ENCODE measurements at regions not wholly inside any gene's neighbourhood (a gene's known extent, or its start where the extent isn't known, plus 50 kb on each side); places are given as distances from the start of the nearest gene placed in this dataset.

DNA sequence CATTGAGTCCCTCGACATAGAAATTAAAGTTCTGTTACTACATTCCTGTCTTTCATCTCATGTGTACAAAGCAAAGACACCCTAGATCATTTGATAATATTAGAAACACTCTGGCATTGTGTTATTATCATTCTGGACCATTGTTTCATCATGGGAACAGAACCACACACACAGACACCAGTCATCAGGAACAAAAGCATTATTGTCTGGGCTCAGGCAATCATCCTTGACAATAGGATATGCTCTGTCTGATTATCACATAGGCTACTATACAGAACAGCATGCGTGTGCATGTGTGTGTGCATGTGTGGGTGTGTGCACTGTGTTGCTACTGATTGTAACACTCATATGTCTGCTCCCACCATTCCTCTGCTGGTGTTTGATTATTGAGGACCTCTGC is 242.5 kb downstream of the SH3BP4 start:
- Histone ChIP-seq H3K27ac (no peak overlapping the region), H3K4me3 (ENCODE audit: low read depth, low read length) (no peak overlapping the region), H3K4me2 (ENCODE audit: low read length) (no peak overlapping the region), H3K9me3 (ENCODE audit: control insufficient read depth, low read length) (no peaks in the 10 kb centered on the region), H3K36me3 (ENCODE audit: control insufficient read depth, insufficient read depth, low read length) (no peaks in the 10 kb centered on the region), H3K79me2 (no peaks in the 10 kb centered on the region), H3K4me1 (no peaks in the 10 kb centered on the region), H2AFZ (no peak overlapping the region), H3K27me3 (ENCODE audit: control insufficient read depth, insufficient read depth, low read length) (no peaks in the 10 kb centered on the region), H3K9ac (no peak overlapping the region)
- TF ChIP-seq, protein P1, sequence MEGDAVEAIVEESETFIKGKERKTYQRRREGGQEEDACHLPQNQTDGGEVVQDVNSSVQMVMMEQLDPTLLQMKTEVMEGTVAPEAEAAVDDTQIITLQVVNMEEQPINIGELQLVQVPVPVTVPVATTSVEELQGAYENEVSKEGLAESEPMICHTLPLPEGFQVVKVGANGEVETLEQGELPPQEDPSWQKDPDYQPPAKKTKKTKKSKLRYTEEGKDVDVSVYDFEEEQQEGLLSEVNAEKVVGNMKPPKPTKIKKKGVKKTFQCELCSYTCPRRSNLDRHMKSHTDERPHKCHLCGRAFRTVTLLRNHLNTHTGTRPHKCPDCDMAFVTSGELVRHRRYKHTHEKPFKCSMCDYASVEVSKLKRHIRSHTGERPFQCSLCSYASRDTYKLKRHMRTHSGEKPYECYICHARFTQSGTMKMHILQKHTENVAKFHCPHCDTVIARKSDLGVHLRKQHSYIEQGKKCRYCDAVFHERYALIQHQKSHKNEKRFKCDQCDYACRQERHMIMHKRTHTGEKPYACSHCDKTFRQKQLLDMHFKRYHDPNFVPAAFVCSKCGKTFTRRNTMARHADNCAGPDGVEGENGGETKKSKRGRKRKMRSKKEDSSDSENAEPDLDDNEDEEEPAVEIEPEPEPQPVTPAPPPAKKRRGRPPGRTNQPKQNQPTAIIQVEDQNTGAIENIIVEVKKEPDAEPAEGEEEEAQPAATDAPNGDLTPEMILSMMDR (IDR thresholded peaks at IDR 0.05) = no peak

DNA sequence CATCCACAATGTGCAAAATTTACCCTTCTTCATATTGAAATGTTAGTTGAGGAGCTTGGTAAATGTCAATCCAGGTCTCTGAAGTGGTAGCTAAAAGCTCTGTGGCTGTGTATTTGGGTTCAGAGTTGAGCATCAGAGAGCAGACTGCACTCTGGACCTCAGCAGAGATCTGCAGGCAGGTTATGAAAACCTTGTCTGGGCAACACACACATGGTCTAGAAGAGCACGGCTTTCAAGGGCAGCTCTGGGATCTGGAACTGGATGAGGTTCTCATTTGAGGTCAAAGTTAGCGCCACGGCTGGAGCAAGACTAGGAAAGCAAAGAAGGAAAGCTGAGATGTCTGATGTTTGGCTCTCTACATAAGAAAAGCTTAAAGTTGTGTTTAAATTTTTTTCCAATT is 243.0 kb downstream of the SH3BP4 start:
- Histone ChIP-seq H3K27ac (no peak overlapping the region), H3K4me3 (ENCODE audit: low read depth, low read length) (no peak overlapping the region), H3K27me3 (ENCODE audit: control insufficient read depth, insufficient read depth, low read length) (no peaks in the 10 kb centered on the region), H3K4me2 (ENCODE audit: low read length) (no peak overlapping the region), H2AFZ (no peak overlapping the region), H3K4me1 (no peaks in the 10 kb centered on the region), H3K9me3 (ENCODE audit: control insufficient read depth, low read length) (no peaks in the 10 kb centered on the region), H3K79me2 (no peaks in the 10 kb centered on the region), H3K36me3 (ENCODE audit: control insufficient read depth, insufficient read depth, low read length) (no peaks in the 10 kb centered on the region), H3K9ac (no peak overlapping the region)
- TF ChIP-seq, protein P1 (IDR thresholded peaks at IDR 0.05) = no peak

DNA sequence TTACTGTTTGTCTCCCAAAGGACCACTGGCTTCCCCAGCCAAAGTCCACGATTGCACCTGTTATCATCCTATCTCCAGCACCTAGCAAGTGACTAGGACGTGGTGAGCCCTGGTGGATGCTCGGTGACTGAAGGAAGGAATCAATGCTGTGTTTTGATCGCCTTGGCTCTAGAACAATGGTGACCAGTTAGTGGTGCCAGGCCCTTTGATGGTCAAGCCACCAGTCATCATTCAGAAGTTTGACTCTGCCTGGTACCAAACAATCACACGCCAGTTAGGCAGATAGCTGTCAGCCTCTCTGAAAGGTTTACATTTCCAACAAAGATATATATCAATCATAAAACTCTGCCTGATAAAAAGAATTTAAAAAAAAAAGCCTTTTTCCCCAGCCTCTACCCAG is 244.1 kb downstream of the SH3BP4 start:
- H3K4me1 ChIP-seq = no peaks in the 10 kb centered on the region
- H3K4me2 ChIP-seq (ENCODE audit: low read length) = no peak overlapping the region
- no peaks in the 10 kb centered on the region for H3K9me3 ChIP-seq (ENCODE audit: control insufficient read depth, low read length)
- H3K79me2 ChIP-seq = no peaks in the 10 kb centered on the region
- H3K27ac ChIP-seq = no peak overlapping the region
- no peak overlapping the region for H3K4me3 ChIP-seq (ENCODE audit: low read depth, low read length)
- no peaks in the 10 kb centered on the region for H3K36me3 ChIP-seq (ENCODE audit: control insufficient read depth, insufficient read depth, low read length)
- H2AFZ ChIP-seq = no peak overlapping the region
- TF ChIP-seq, protein P1 (IDR thresholded peaks at IDR 0.05) = no peak
- H3K9ac ChIP-seq = no peak overlapping the region
- H3K27me3 ChIP-seq (ENCODE audit: control insufficient read depth, insufficient read depth, low read length) = no peaks in the 10 kb centered on the region

DNA sequence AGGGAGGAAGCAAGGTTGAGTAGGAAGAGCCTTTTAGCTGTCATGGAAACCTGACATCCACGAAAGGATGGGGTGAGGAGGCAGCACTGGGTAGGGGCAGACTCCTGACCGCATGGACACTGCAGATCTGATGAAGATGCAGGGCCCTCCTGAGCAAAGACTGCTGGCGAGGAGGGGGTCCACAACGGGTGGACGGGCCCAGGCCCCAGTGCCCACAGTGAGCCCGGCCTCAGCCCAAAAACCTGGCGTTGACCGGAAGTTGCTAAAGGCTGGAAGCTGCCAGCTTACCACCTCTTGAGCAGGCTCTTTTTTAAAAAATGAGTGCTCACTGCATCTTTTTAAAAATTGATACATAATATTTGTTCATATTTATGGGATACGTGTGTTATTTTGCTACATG is 247.3 kb downstream of the SH3BP4 start:
- TF ChIP-seq, protein P1 (IDR thresholded peaks at IDR 0.05) = no peak
- H3K4me1 ChIP-seq = no peaks in the 10 kb centered on the region

DNA sequence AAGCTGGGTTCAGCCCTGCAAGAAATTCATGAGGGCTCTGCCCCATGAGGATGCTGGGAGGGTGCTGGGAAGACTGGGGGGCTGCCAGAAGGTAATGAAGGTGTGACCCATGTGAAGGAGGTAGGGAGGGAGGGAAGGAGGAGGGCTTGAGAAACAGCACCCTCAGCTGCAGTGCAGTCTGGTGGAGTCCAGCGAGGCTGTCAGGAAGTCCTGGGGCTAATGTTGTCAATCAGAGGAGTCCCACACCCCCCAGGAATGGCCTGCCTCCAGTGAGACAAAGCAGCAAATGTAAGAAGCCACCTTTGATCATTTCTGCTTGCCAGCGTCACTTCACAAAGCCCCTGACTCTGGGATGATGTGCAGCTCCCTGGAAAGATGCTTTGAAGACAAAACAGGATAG is 248.4 kb downstream of the SH3BP4 start:
- Histone ChIP-seq H3K4me2 (ENCODE audit: low read length) (no peak overlapping the region), H3K9ac (no peak overlapping the region), H3K36me3 (ENCODE audit: control insufficient read depth, insufficient read depth, low read length) (no peaks in the 10 kb centered on the region), H3K27ac (no peak overlapping the region), H3K4me1 (no peaks in the 10 kb centered on the region), H2AFZ (no peak overlapping the region), H3K4me3 (ENCODE audit: low read depth, low read length) (no peak overlapping the region), H3K9me3 (ENCODE audit: control insufficient read depth, low read length) (no peaks in the 10 kb centered on the region), H3K27me3 (ENCODE audit: control insufficient read depth, insufficient read depth, low read length) (no peaks in the 10 kb centered on the region), H3K79me2 (no peaks in the 10 kb centered on the region)
- TF ChIP-seq, protein P1 (IDR thresholded peaks at IDR 0.05) = no peak

More for the DNA sequence above, 247.3 kb downstream of the SH3BP4 start:
- H3K27me3 ChIP-seq (ENCODE audit: control insufficient read depth, insufficient read depth, low read length) = no peaks in the 10 kb centered on the region
- no peak overlapping the region for H3K9ac ChIP-seq
- no peak overlapping the region for H3K4me3 ChIP-seq (ENCODE audit: low read depth, low read length)
- H2AFZ ChIP-seq = no peak overlapping the region
- no peaks in the 10 kb centered on the region for H3K36me3 ChIP-seq (ENCODE audit: control insufficient read depth, insufficient read depth, low read length)
- no peaks in the 10 kb centered on the region for H3K9me3 ChIP-seq (ENCODE audit: control insufficient read depth, low read length)
- no peak overlapping the region for H3K4me2 ChIP-seq (ENCODE audit: low read length)
- H3K79me2 ChIP-seq = no peaks in the 10 kb centered on the region
- H3K27ac ChIP-seq = no peak overlapping the region
